Body of pancreas (tissue), 4 donors: ENCODE measurements at regions not wholly inside any gene's neighbourhood (a gene's known extent, or its start where the extent isn't known, plus 50 kb on each side); places are given as distances from the start of the nearest gene placed in this dataset.

Experiments
- ATAC-seq: fragments of 150-250 bp; one replicate; pipeline ENCODE4 v1.9.1; 2016
- DNase-seq, 4 donors: peaks; one replicate each; pipeline ENCODE4 v3.0.0-alpha.2; 2019
- H3K27ac ChIP-seq, 4 donors: fragments of 200-600 bp; sonication (generic); 1 replicate in 3 of 4; 2 replicates in 1 of 4; pipeline versions ENCODE4 v1.5.1 to v1.6.1; 2016 to 2019; ENCODE audit warnings: mild to moderate bottlenecking in 1 of 4, mixed read lengths in 1 of 4, moderate library complexity in 1 of 4
- H3K27me3 ChIP-seq, 2 donors: fragments of 200-600 bp; sonication (generic); one replicate each; pipeline ENCODE4 v1.6.0; 2016; ENCODE audit warnings: mild to moderate bottlenecking in 1 of 2
- H3K36me3 ChIP-seq, 2 donors: fragments of 200-600 bp; sonication (generic); replicated peaks in 1 of 2; 2 replicates each; pipeline ENCODE4 v1.5.1; 2016; ENCODE audit warnings: low read depth in 2 of 2; ENCODE audit not compliant: insufficient read depth in 1 of 2
- H3K4me1 ChIP-seq: fragments of 200-600 bp; sonication (generic); one replicate; pipeline ENCODE4 v1.6.0; 2016
- H3K4me3 ChIP-seq, 2 donors: fragments of 200-600 bp; sonication (generic); 1 replicate in 1 of 2; 2 replicates in 1 of 2; pipeline ENCODE4 v1.5.1; 2016 to 2019
- H3K9me3 ChIP-seq, 3 donors: fragments of 200-600 bp; sonication (generic); 1 replicate in 2 of 3; 2 replicates in 1 of 3; pipeline ENCODE4 v1.5.1; 2016
- POLR2A ChIP-seq, 3 donors: fragments of 450-650 bp; IDR thresholded peaks; one replicate each; pipeline ENCODE4 v1.6.1; 2016; ENCODE audit warnings: antibody characterized with exemption in 3 of 3, mild to moderate bottlenecking in 2 of 3
- WGBS, 2 donors: methylation state at CpG; one replicate each; pipeline ENCODE4 v1.1.5; 2017; 5-methylcytosine and 5-hydroxymethylcytosine counted together
- intact Hi-C: fragments of 100-400 bp; cut with DNase I; formaldehyde crosslinking; loops from one replicate; pipeline ENCODE4 v1.15.1; 2023
- TF ChIP-seq, protein P1 (sequence below), 7 experiments: fragments of 450-650 bp in 4 of 7; fragments of 200-600 bp in 3 of 7; sonication (generic) in 3 of 7; IDR thresholded peaks; one replicate each; pipeline ENCODE4 v1.5.1; 2016 to 2019; ENCODE audit warnings: antibody characterized with exemption in 7 of 7

DNA sequence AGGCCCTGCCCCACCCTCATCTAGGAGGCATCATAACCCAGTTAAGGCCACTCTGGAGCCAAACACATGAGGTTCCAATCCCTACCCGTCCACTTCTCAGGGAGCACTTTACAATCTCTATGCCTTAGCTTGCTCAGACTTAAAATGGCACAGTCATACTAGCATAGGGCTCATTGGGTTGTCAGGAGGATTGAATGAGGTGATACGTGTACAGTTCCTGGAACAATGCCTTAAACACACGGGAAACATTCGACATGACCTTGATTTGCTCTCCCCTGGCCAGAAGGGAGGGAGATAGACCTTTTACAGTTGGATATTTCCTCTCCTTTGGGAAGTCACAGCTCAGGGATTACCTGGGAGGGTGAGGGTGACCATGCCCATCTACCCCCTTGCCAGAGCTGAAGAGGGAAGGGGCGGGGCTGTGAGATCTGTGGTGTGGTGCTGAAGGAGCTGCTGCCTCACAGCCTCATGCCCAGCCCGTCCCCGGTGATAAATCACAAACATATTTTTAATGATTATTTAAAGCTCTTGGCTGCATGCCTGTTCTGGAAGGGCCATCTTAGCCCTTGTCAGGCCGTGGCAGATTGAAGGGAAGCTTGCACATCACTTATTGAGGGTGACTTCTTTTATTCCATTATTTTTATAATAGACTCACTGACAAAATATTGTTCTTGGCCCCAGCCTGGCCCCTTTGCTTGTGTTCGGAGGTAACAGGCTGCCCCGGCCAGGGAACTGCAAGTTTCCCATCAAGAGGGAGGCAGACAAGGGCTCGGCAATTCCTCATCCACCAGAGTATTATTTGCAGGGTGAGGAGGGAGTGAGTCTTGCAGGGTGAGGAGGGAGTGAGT, 83.4 kb downstream of the FOXD2 start:
- WGBS, 2 donors = 29 to 39% methylated on average over 10 to 11 of the region's 11 CpGs

DNA sequence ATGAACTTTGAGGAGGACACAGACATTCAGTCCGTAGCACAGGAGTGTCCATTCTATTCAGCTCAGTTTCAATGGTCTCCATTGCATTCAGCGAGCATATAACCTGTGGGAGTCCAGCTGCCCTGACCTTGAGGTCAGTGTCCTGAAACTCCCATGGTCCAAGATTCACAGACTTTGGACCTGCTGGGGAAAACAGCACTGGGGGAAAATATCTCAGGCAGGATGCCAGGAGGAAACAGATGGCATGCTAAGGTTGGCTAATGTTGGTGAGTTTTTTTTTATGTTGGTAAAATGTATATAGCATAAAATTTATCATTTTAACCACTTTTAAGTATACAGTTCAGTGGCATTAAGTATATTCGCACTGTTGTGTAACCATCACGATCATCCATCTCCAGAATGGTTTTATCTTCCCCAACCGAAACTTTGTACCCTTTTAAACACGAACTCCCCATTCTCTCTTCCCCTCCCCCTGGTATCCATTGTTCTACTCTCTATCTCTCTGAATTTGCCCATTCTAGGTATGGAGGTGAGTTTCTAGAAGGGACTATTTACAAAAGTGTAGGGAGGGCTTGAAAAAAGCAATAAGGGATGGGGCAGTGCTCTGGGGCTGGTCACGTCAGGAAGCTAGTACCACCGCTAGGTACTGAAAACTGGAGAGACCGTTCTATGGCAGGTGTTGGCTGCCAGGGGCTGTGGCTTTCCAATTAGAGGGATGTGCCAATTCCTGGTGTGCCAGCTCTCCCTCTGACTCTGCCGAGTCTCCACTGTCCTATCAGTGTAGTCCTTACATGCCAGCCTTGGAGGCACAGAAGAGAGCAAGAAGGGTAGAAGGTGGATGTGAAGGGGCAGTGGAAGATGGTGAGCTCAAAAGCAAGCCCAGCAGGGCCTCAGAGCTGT, 85.3 kb downstream of the FOXD2 start:
- 70 to 73% methylated on average over 10 of the region's 10 CpGs for WGBS, 2 donors
- Histone ChIP-seq H3K4me1 (no peaks in the 10 kb centered on the region), H3K36me3 (no peaks in the 10 kb centered on the region), H3K27me3 (no peaks in the 10 kb centered on the region), H3K9me3 (no peaks in the 10 kb centered on the region), H3K27ac (no peak overlapping the region), H3K4me3 (no peak overlapping the region)
- TF ChIP-seq POLR2A (IDR thresholded peaks at IDR 0.05) = no peak
- TF ChIP-seq, protein P1, sequence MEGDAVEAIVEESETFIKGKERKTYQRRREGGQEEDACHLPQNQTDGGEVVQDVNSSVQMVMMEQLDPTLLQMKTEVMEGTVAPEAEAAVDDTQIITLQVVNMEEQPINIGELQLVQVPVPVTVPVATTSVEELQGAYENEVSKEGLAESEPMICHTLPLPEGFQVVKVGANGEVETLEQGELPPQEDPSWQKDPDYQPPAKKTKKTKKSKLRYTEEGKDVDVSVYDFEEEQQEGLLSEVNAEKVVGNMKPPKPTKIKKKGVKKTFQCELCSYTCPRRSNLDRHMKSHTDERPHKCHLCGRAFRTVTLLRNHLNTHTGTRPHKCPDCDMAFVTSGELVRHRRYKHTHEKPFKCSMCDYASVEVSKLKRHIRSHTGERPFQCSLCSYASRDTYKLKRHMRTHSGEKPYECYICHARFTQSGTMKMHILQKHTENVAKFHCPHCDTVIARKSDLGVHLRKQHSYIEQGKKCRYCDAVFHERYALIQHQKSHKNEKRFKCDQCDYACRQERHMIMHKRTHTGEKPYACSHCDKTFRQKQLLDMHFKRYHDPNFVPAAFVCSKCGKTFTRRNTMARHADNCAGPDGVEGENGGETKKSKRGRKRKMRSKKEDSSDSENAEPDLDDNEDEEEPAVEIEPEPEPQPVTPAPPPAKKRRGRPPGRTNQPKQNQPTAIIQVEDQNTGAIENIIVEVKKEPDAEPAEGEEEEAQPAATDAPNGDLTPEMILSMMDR (IDR thresholded peaks at IDR 0.05) = no peak
- no peak for DNase-seq
- no peak for ATAC-seq
- intact Hi-C loops = no loop called here

More for the DNA sequence above, 83.4 kb downstream of the FOXD2 start:
- ATAC-seq = peak; percentile 78
- Histone ChIP-seq H3K27ac (peak overlapping the region in 1 of 4 donors; percentile 13), H3K4me3 (no peak overlapping the region), H3K9me3 (no peaks in the 10 kb centered on the region), H3K36me3 (no peaks in the 10 kb centered on the region), H3K27me3 (no peaks in the 10 kb centered on the region), H3K4me1 (no peaks in the 10 kb centered on the region)
- peak in 3 of 4 donors; percentile 25 to 41 (median 29) for DNase-seq
- TF ChIP-seq, protein P1 (IDR thresholded peaks at IDR 0.05) = no peak
- TF ChIP-seq POLR2A (IDR thresholded peaks at IDR 0.05) = no peak
- intact Hi-C loops = no loop called here

GRCh38 chr1:47523835-47524215, 86.0 kb downstream of the FOXD2 start:
- no peaks in the 10 kb centered on the region for H3K27me3 ChIP-seq
- H3K9me3 ChIP-seq = no peaks in the 10 kb centered on the region
- no peak overlapping the region for H3K27ac ChIP-seq
- no peaks in the 10 kb centered on the region for H3K4me1 ChIP-seq
- intact Hi-C loops = no loop called here
- 40 to 49% methylated on average over 4 of the region's 4 CpGs for WGBS, 2 donors
- no peak for TF ChIP-seq POLR2A (IDR thresholded peaks at IDR 0.05)
- TF ChIP-seq, protein P1 (IDR thresholded peaks at IDR 0.05) = no peak
- no peak for DNase-seq
- no peak overlapping the region for H3K4me3 ChIP-seq
- H3K36me3 ChIP-seq = no peaks in the 10 kb centered on the region
- no peak for ATAC-seq

GRCh38 chr1:47524272-47524671, 86.4 kb downstream of the FOXD2 start:
- Histone ChIP-seq H3K27ac (no peak overlapping the region), H3K27me3 (no peaks in the 10 kb centered on the region), H3K4me1 (no peaks in the 10 kb centered on the region), H3K9me3 (peaks cover 0 to 2% (median 0%) of the 10 kb centered on the region in 3 donors), H3K36me3 (no peaks in the 10 kb centered on the region), H3K4me3 (no peak overlapping the region)
- ATAC-seq (no peak), DNase-seq (no peak)
- TF ChIP-seq, protein P1 (IDR thresholded peaks at IDR 0.05) = no peak
- no peak for TF ChIP-seq POLR2A (IDR thresholded peaks at IDR 0.05)
- WGBS, 2 donors = 64 to 70% methylated on average over 7 of the region's 7 CpGs
- intact Hi-C loops = no loop called here
